GM19468 (cell line): ENCODE measurements at regions not wholly inside any gene's neighbourhood (a gene's known extent, or its start where the extent isn't known, plus 50 kb on each side); places are given as distances from the start of the nearest gene placed in this dataset.
"Not testable (repeated sequence)": the region's sequence is repeated elsewhere in the genome, so short reads cannot be mapped to it uniquely, and the experiment has no call there.

Experiments used
- ATAC-seq: cut with Tn5 transposase; IDR thresholded peaks from one replicate; pipeline ENCODE4 v1.9.1; 2021; ENCODE audit warnings: mild to moderate bottlenecking, moderate library complexity, moderate number of reproducible peaks; ENCODE audit not compliant: unreplicated experiment; ENCODE audit errors: extremely low read depth

DNA sequence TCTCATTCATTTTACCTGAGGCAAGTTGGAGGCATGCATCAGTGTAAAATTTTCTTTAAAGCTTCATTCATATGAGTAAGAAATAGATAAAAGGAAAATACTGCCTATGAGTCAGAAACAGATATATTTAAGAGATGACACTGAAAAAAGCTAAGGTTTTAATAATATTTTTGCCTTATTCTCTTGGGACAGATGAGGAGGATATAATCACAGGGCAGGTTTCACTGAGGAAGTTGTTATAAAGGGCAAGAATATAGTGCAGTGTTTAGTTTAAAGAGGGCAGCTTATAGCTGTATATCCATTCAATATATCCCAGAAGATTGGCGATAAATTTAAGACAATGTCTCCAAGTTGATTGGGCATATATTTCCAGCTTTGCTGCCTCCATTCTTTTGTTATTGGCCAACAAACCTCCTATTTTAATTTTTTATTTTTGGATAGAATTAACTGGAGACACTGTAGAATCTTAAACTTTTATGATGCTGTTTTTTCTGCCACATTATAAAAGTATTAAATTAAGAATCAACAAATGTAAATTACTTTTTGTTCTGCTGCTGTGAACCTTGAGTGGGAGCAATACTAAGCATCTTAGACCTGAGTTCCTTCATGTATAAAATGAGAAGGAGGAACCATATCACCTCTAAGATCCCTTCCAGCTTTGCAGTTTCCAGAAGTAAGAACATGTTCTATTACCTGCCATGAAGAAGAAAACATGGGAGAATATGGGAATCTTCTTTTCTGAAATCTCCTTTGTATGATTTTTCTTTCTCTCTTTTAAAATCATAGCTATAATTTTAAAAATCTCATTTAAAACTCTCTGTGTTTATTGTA, 171.6 kb downstream of the S1PR1 start:
- ATAC-seq, result peak; percentile 0

GRCh38 chr1:101409102-101409501, 172.3 kb downstream of the S1PR1 start:
- ATAC-seq, result no peak

DNA sequence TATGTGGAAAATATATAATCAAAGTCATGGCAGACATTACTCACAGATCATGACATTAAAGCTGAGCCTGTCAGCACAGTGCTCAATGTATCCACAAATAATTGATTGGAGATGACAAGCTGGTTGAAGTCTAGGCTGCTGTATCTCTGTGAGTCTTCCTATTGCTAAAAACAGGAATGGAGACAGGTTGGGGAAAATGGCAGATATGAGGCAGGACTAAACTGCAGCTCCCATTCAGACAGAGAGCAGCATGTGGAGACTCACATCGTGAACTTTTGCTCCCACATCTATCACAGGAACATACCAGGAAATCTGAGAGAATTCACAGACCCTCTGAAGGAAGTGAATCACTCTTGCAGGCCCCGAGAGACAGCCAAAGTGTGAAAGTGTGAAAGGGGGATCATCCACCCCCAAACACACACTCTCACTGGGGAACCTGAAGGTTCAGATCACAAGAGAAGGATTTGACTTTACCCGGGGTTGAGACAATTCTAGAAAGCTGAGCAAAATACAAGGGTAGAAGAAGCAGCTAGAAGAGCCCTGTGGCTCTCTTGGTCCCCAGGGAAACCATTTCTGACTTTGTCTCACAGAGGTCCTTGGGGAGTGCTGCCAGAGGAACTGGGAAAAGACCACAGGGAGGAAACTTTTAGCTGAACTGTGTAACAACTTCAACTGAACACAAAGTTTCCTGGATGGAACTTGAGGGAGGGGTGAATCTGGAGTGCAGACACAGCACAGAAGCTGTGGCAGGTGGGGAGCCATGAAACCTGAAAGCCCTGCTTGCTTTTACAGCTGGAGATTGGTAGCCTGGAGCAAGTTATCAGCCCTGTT, 173.4 kb downstream of the S1PR1 start:
- peak; percentile 7 for ATAC-seq

GRCh38 chr1:101420406-101420805, 183.6 kb downstream of the S1PR1 start:
- ATAC-seq, result no peak

DNA sequence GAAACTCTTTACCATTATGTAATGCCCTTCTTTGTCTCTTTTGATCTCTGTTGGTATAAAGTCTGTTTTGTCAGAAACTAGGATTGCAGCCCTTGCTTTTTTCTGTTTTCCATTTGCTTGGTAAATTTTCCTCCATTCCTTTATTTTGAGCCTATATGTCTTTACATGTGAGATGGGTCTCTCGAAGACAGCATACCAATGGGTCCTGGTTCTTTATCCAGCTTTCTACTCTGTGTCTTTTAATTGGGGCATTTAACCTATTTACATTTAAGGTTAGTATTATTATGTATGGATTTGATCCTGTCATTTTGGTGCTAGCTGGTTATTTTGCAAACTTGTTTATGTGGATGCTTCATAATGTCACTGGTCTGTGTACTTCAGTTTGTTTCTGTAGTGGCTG, 191.3 kb downstream of the S1PR1 start:
- not testable (repeated sequence) for ATAC-seq

GRCh38 chr1:101428562-101428961, 191.7 kb downstream of the S1PR1 start:
- no peak for ATAC-seq

- no peak for ATAC-seq
These were observed 195.2 kb downstream of the S1PR1 start for GRCh38 chr1:101431956-101432510.

- peak; percentile 57 for ATAC-seq
These were observed 199.2 kb downstream of the S1PR1 start for GRCh38 chr1:101435831-101436511.

- ATAC-seq, result no peak
These were observed 201.0 kb downstream of the S1PR1 start for GRCh38 chr1:101437800-101438199.

DNA sequence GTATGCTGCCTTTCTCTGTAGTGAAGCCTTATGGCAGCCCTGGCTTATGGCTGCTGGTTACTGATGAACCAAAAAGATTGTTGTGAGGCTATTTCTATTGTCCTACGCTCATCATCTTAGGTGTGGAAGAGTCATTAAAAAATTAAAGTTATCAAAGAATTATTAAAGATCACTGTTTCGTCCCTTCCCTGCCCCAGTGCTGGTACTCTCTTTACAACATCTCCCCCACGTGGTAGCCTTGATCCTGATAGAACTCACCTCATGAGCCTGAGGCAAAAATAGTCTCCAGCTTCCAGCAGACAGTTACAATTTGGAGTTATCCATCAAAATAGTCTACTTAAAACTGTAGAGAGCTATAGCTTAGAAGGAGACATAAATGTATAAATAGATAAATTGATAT, 201.5 kb downstream of the S1PR1 start:
- ATAC-seq, result peak; percentile 23

GRCh38 chr1:101440485-101440884, 203.7 kb downstream of the S1PR1 start:
- no peak for ATAC-seq

DNA sequence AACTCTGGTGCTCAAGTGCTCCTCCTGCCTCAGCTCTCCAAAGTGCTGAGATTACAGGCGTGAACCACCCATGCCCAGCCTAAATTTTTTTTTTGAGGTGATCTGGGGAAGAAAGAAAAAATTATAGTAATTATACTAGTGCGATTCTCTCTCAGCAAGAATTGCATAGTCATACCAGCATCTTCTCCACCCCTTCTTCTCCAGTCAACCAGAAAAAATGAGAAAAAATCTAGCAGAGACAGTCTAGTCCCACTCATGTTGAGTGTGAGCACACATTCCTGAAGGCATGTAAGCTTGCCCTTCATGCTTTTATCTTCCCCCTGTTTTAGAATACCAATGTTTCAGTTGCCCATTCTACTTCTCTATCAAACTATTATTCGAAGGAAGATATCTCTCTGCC, 207.6 kb downstream of the S1PR1 start:
- no peak for ATAC-seq

DNA sequence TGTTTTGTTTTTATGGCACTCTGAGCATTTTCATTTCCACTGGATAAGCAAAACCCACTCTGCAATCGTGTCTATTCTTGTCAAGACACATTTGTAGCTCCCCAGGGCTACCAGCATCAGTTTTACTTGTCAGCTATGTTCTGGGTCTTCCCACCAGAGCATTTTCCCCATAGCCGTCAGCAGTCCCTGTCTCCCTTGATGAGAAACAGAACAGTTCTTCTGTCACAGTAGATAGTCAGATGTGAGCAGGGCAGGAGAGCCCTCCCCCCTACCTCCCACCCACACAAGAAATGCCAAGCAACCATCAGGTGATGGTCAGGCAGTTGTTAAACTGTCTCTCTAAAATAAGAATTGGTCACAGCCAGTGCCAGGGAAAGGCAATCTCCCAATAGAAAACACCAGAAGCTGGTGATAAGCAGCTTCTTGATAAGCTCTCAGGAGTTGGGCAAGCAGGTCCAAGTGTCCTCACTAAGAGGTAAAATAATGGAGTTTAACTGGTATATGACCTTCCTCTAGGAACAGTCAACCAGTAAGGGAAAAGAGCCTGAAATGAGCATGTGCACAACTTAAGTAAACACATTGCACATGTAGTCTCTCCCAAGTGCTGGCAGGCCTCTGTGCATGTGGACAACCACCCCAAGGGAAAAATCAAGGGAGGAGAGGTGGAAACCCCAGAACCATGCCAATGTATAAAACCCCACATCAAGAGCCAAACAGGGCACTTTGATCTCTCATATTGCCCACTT, 208.2 kb downstream of the S1PR1 start:
- no peak for ATAC-seq

- no peak for ATAC-seq
These were observed 211.2 kb downstream of the S1PR1 start for GRCh38 chr1:101448018-101448417.

DNA sequence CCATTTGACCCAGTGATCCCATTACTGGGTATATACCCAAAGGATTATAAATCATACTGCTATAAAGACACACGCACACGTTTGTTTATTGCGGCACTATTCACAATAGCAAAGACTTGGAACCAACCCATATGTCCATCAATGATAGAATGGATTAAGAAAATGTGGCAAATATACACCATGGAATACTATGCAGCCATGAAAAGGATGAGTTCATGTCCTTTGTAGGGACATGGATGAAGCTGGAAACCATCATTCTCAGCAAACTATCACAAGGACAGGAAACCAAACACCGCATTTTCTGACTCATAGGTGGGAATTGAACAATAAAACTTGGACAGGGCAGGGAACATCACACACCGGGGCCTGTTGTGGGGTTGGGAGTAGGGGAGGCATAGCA, 213.9 kb downstream of the S1PR1 start:
- not testable (repeated sequence) for ATAC-seq

GRCh38 chr1:101451888-101452287, 215.1 kb downstream of the S1PR1 start:
- ATAC-seq, result peak; percentile 86

DNA sequence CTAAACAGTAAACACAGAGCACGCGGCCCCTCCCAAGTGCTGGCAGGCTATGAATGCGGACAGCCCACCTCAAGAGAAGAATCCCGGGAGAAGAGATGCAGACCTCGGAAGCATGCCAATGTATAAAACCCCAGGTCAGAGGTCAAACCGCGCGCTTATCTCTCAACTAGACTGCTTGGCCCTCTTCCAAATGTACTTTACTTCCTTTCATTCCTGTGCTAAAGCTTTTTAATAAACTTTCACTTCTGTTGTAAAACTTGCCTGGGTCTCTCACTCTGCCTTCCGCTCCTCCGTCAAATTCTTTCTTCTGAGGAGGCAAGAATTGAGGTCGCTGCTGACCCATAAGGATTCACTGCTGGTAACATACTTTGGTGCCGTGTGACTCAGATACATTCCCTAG, 216.0 kb downstream of the S1PR1 start:
- ATAC-seq, result no peak

DNA sequence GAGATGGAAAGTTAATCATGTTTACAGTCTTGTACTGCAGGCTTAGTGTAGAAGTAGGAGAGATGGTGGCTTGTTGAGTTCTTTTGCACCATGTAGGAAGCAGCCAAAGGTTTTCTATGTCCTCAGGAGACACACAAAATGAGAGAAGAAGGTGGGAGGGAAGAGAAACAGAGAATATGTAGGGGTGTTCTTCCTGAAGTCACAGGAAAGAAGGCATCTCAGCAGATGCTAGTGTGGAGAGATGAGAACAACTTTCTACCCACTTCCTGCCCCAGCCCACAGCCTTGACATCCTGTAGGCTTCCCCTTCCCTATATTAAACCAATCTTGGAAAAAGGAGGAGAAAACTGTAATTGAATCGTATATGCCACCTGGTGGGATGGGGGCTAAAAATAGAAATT, 217.0 kb downstream of the S1PR1 start:
- no peak for ATAC-seq

DNA sequence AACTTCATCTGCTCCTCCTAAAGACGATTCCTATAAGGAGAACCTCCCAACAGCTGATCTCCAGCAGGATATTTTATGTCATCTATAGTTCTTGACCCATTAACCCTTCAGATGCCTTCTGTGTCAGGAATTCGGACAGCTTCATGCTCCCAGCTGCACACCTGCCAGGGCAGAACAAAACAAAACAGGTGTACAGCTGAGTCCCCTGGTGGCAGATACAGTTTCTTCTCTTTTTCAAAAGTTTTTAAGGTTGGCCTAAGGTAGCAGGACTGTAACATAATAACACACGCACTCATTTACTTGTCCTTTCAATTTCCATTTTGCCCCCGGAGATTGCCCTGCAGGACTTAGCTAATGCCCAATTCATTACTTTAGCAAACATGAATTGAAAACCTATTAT, 218.3 kb downstream of the S1PR1 start:
- ATAC-seq, result no peak

DNA sequence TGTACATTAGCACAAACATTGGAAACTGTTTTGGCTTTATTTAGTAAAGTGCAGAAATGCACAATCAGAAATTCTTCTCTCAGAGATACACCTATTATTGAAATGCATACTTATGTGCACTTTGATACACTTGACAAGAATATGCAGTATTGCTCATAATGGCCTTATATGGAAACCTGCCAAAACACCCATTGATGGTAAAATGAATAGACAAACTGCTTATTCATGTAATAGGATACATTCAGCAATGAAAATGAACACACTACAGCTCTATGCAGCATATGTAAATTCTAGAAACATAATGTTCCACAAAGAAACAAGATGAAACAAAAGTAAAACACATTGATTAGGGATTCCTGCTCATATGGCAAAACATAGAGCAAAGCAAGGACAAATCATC, 223.9 kb downstream of the S1PR1 start:
- no peak for ATAC-seq
